ENCODE measurements at regions not wholly inside any gene's neighbourhood (a gene's known extent, or its start where the extent isn't known, plus 50 kb on each side); places are given as distances from the start of the nearest gene placed in this dataset.

DNA sequence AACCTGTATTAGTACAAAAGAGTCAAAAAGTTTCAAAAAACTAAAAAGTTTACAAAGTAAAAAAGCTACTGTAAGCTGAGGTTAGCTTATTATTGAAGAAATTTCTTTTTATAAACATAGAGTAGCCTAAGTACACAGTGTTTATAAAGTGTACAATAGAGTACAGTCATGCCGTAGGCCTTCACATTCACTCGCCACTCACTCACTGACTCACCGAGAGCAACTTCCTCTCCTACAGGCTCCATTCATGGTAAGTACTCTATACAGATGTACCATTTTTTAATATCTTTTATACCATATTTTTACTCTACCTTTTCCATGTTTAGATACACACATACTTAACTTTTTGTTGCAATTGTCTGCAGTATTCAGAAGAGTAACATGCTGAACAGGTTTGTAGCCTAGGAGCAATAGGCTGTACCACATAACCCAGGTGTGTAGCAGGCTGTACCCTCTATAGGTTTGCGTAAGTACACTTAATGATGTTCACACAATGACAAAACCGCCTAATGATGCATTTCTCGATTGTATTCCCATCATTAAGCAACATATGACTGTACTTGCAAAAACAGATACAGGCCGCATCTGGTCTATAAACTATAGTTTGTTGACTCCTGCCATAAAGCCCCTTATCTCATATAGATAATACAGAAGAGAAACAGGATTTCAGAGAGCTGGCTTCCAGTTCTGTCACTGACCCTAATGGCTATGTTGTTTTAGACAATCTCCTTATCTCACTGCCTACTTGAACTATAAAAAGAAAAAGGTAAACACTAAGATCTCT lies 438.8 kb downstream of the HTR7 start:
- Histone ChIP-seq H3K9me3 (ENCODE audit: control insufficient read depth, low read length) (no peaks in the 10 kb centered on the region), H3K4me1 (ENCODE audit: control insufficient read depth, insufficient read depth, low read length, poor library complexity, severe bottlenecking) (no peaks in the 10 kb centered on the region), H3K27ac (ENCODE audit: insufficient read depth, low read length, poor library complexity, severe bottlenecking) (no peak overlapping the region), H3K4me3 (ENCODE audit: insufficient read depth, low read depth, low read length, poor library complexity, severe bottlenecking) (no peak overlapping the region), H3K27me3 (replicated peaks; ENCODE audit: control insufficient read depth, insufficient read depth, low read length, poor library complexity, severe bottlenecking) (no peaks in the 10 kb centered on the region), H3K36me3 (ENCODE audit: control insufficient read depth, insufficient read depth, low read length) (no peaks in the 10 kb centered on the region)
- no peak for DNase-seq

GRCh38 chr10:90420637-90421318 lies 437.1 kb downstream of the HTR7 start:
- no peaks in the 10 kb centered on the region for H3K4me1 ChIP-seq (ENCODE audit: control insufficient read depth, insufficient read depth, low read length, poor library complexity, severe bottlenecking)
- H3K36me3 ChIP-seq (ENCODE audit: control insufficient read depth, insufficient read depth, low read length): no peaks in the 10 kb centered on the region
- H3K9me3 ChIP-seq (ENCODE audit: control insufficient read depth, low read length): no peaks in the 10 kb centered on the region
- no peak overlapping the region for H3K27ac ChIP-seq (ENCODE audit: insufficient read depth, low read length, poor library complexity, severe bottlenecking)
- no peaks in the 10 kb centered on the region for H3K27me3 ChIP-seq (replicated peaks; ENCODE audit: control insufficient read depth, insufficient read depth, low read length, poor library complexity, severe bottlenecking)
- no peak overlapping the region for H3K4me3 ChIP-seq (ENCODE audit: insufficient read depth, low read depth, low read length, poor library complexity, severe bottlenecking)
- no peak for DNase-seq

GRCh38 chr10:90421874-90422273 lies 436.0 kb downstream of the HTR7 start:
- Histone ChIP-seq H3K36me3 (ENCODE audit: control insufficient read depth, insufficient read depth, low read length) (no peaks in the 10 kb centered on the region), H3K4me1 (ENCODE audit: control insufficient read depth, insufficient read depth, low read length, poor library complexity, severe bottlenecking) (no peaks in the 10 kb centered on the region), H3K4me3 (ENCODE audit: insufficient read depth, low read depth, low read length, poor library complexity, severe bottlenecking) (no peak overlapping the region), H3K27ac (ENCODE audit: insufficient read depth, low read length, poor library complexity, severe bottlenecking) (no peak overlapping the region), H3K27me3 (replicated peaks; ENCODE audit: control insufficient read depth, insufficient read depth, low read length, poor library complexity, severe bottlenecking) (no peaks in the 10 kb centered on the region), H3K9me3 (ENCODE audit: control insufficient read depth, low read length) (no peaks in the 10 kb centered on the region)
- DNase-seq: no peak

DNA sequence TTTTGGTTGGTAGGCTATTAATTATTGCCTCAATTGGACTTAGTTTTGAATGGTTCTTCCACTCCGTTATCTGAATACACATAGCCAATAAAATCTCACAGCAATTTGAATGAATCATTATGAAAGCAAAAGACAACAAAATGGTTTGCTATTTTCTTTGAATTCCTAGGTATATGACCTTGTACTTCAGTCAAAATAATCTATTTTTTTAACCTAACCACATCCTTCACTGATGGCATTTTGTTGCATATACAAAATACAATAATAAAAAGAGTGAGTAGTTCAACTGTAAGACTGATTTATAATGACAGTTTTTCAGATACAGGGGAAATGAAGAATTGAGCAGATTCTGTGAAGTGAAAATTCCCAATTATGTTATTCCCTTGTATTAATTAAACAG lies 433.1 kb downstream of the HTR7 start:
- Histone ChIP-seq H3K27ac (ENCODE audit: insufficient read depth, low read length, poor library complexity, severe bottlenecking) (no peak overlapping the region), H3K9me3 (ENCODE audit: control insufficient read depth, low read length) (no peaks in the 10 kb centered on the region), H3K36me3 (ENCODE audit: control insufficient read depth, insufficient read depth, low read length) (no peaks in the 10 kb centered on the region), H3K27me3 (replicated peaks; ENCODE audit: control insufficient read depth, insufficient read depth, low read length, poor library complexity, severe bottlenecking) (no peaks in the 10 kb centered on the region), H3K4me3 (ENCODE audit: insufficient read depth, low read depth, low read length, poor library complexity, severe bottlenecking) (no peak overlapping the region), H3K4me1 (ENCODE audit: control insufficient read depth, insufficient read depth, low read length, poor library complexity, severe bottlenecking) (no peaks in the 10 kb centered on the region)
- no peak for DNase-seq

DNA sequence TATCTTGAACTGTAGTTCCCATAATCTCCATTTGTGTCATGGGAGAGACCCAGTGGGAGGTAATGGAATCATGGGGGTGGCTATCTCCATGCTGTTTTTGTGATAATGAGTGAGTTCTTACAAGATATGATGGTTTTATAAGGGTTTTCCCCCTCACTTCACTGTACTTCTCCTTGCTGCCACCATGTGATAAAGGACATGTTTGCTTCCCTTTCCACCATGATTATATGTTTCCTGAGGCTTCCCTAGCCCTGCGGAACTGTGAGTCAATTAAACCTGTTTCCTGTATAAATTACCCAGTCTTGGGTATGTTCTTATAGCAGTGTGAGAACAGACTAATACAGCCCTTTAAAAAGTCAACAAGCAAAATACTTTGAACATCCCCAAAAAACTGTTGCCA lies 427.7 kb downstream of the HTR7 start:
- Histone ChIP-seq H3K4me3 (ENCODE audit: insufficient read depth, low read depth, low read length, poor library complexity, severe bottlenecking) (no peak overlapping the region), H3K9me3 (ENCODE audit: control insufficient read depth, low read length) (no peaks in the 10 kb centered on the region)

GRCh38 chr10:90432866-90433265 lies 425.0 kb downstream of the HTR7 start:
- Histone ChIP-seq H3K27me3 (replicated peaks; ENCODE audit: control insufficient read depth, insufficient read depth, low read length, poor library complexity, severe bottlenecking) (no peaks in the 10 kb centered on the region), H3K4me3 (ENCODE audit: insufficient read depth, low read depth, low read length, poor library complexity, severe bottlenecking) (no peak overlapping the region), H3K9me3 (ENCODE audit: control insufficient read depth, low read length) (no peaks in the 10 kb centered on the region), H3K36me3 (ENCODE audit: control insufficient read depth, insufficient read depth, low read length) (no peaks in the 10 kb centered on the region), H3K4me1 (ENCODE audit: control insufficient read depth, insufficient read depth, low read length, poor library complexity, severe bottlenecking) (no peaks in the 10 kb centered on the region), H3K27ac (ENCODE audit: insufficient read depth, low read length, poor library complexity, severe bottlenecking) (no peak overlapping the region)
- DNase-seq: no peak

More for the DNA sequence above, 427.7 kb downstream of the HTR7 start:
- H3K36me3 ChIP-seq (ENCODE audit: control insufficient read depth, insufficient read depth, low read length): no peaks in the 10 kb centered on the region
- no peaks in the 10 kb centered on the region for H3K27me3 ChIP-seq (replicated peaks; ENCODE audit: control insufficient read depth, insufficient read depth, low read length, poor library complexity, severe bottlenecking)
- H3K4me1 ChIP-seq (ENCODE audit: control insufficient read depth, insufficient read depth, low read length, poor library complexity, severe bottlenecking): no peaks in the 10 kb centered on the region
- no peak overlapping the region for H3K27ac ChIP-seq (ENCODE audit: insufficient read depth, low read length, poor library complexity, severe bottlenecking)
- no peak for DNase-seq

- no peak for DNase-seq
- no peaks in the 10 kb centered on the region for H3K27me3 ChIP-seq (replicated peaks; ENCODE audit: control insufficient read depth, insufficient read depth, low read length, poor library complexity, severe bottlenecking)
- no peaks in the 10 kb centered on the region for H3K36me3 ChIP-seq (ENCODE audit: control insufficient read depth, insufficient read depth, low read length)
- no peak overlapping the region for H3K27ac ChIP-seq (ENCODE audit: insufficient read depth, low read length, poor library complexity, severe bottlenecking)
- H3K4me1 ChIP-seq (ENCODE audit: control insufficient read depth, insufficient read depth, low read length, poor library complexity, severe bottlenecking): no peaks in the 10 kb centered on the region
- H3K4me3 ChIP-seq (ENCODE audit: insufficient read depth, low read depth, low read length, poor library complexity, severe bottlenecking): no peak overlapping the region
- no peaks in the 10 kb centered on the region for H3K9me3 ChIP-seq (ENCODE audit: control insufficient read depth, low read length)
Observed at GRCh38 chr10:90435296-90435695, 422.5 kb downstream of the HTR7 start.

- Histone ChIP-seq H3K36me3 (ENCODE audit: control insufficient read depth, insufficient read depth, low read length) (no peaks in the 10 kb centered on the region), H3K9me3 (ENCODE audit: control insufficient read depth, low read length) (peaks cover 6% of the 10 kb centered on the region), H3K27ac (ENCODE audit: insufficient read depth, low read length, poor library complexity, severe bottlenecking) (no peak overlapping the region), H3K27me3 (replicated peaks; ENCODE audit: control insufficient read depth, insufficient read depth, low read length, poor library complexity, severe bottlenecking) (no peaks in the 10 kb centered on the region), H3K4me1 (ENCODE audit: control insufficient read depth, insufficient read depth, low read length, poor library complexity, severe bottlenecking) (no peaks in the 10 kb centered on the region), H3K4me3 (ENCODE audit: insufficient read depth, low read depth, low read length, poor library complexity, severe bottlenecking) (no peak overlapping the region)
- DNase-seq: no peak
Observed at GRCh38 chr10:90437452-90437851, 420.4 kb downstream of the HTR7 start.

DNA sequence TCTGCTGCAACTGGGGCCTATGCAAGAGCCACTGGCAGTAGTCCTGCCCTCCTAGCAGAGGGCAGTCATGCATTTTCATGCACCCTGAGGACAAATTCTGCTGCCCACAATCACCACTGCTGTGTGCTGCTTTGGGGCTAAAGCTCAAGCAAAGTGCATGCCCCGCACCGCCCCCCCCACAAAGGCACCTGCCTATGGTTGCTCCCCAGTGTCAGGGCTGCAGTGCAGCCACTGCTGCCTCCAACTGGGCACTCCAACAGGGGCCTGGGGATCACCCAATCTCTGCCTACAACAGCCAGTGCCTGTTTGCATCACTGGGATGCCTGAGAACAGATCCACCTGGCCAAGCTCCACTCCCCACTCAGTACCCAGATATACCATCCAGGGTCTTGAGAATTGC lies 417.0 kb downstream of the HTR7 start:
- Histone ChIP-seq H3K9me3 (ENCODE audit: control insufficient read depth, low read length) (peaks cover 6% of the 10 kb centered on the region), H3K4me1 (ENCODE audit: control insufficient read depth, insufficient read depth, low read length, poor library complexity, severe bottlenecking) (no peaks in the 10 kb centered on the region), H3K27ac (ENCODE audit: insufficient read depth, low read length, poor library complexity, severe bottlenecking) (no peak overlapping the region), H3K4me3 (ENCODE audit: insufficient read depth, low read depth, low read length, poor library complexity, severe bottlenecking) (no peak overlapping the region), H3K36me3 (ENCODE audit: control insufficient read depth, insufficient read depth, low read length) (no peaks in the 10 kb centered on the region), H3K27me3 (replicated peaks; ENCODE audit: control insufficient read depth, insufficient read depth, low read length, poor library complexity, severe bottlenecking) (no peaks in the 10 kb centered on the region)
- DNase-seq: no peak

GRCh38 chr10:90443342-90443741 lies 414.5 kb downstream of the HTR7 start:
- no peaks in the 10 kb centered on the region for H3K4me1 ChIP-seq (ENCODE audit: control insufficient read depth, insufficient read depth, low read length, poor library complexity, severe bottlenecking)
- H3K4me3 ChIP-seq (ENCODE audit: insufficient read depth, low read depth, low read length, poor library complexity, severe bottlenecking): no peak overlapping the region
- DNase-seq: no peak
- H3K27ac ChIP-seq (ENCODE audit: insufficient read depth, low read length, poor library complexity, severe bottlenecking): no peak overlapping the region
- peaks cover 6% of the 10 kb centered on the region for H3K9me3 ChIP-seq (ENCODE audit: control insufficient read depth, low read length)
- H3K36me3 ChIP-seq (ENCODE audit: control insufficient read depth, insufficient read depth, low read length): no peaks in the 10 kb centered on the region
- H3K27me3 ChIP-seq (replicated peaks; ENCODE audit: control insufficient read depth, insufficient read depth, low read length, poor library complexity, severe bottlenecking): no peaks in the 10 kb centered on the region

Data from effector memory CD4-positive, alpha-beta T cell (primary cell).